ENCODE measurements at regions not wholly inside any gene's neighbourhood (a gene's known extent, or its start where the extent isn't known, plus 50 kb on each side); places are given as distances from the start of the nearest gene placed in this dataset.

DNA sequence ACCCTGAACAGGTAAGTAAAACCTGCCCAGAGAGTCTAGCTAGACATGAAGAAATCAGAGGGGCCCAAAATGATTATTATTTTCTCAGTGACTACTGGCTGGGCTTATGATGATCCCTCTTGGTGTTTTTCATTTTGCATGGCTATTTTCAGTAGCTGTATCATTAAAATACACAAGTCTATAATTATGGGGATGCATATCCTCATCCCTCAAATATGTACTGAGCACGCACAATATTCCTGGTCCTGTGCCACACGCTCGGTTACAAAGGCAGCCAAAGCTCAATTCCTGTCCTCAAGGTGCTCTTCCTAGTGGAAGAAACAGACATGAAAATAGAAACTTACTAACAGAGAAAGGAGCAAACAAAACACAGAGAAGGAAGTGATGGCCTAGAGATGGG, 180.0 kb downstream of the DAD1 start:
- no peak overlapping the region for H3K27ac Mint-ChIP-seq (ENCODE audit: unreplicated experiment)
- intact Hi-C loops (cut with micrococcal nuclease; ENCODE audit: unreplicated experiment), result no loop called here
- CTCF ChIA-PET, result no interaction called here

DNA sequence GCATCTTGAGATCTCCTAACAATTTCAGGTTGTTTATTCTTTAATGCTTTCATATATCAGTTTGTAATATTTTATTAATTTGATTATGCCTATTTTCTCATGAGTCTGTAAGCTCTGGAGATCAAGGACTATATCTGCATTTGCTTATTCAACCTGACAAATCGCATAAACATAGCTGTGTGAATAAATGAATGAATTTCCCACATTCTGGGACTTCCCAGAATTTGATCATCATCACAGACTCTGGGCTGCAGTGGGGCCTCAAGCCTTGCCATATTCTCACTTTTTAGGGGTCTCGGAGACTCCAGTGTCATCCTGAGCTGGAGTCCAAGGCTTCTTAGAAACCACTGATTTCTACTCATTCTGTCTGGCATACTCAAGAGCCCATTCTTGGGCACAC, 180.5 kb downstream of the DAD1 start:
- CTCF ChIA-PET, result no interaction called here
- TF ChIP-seq, protein P1, sequence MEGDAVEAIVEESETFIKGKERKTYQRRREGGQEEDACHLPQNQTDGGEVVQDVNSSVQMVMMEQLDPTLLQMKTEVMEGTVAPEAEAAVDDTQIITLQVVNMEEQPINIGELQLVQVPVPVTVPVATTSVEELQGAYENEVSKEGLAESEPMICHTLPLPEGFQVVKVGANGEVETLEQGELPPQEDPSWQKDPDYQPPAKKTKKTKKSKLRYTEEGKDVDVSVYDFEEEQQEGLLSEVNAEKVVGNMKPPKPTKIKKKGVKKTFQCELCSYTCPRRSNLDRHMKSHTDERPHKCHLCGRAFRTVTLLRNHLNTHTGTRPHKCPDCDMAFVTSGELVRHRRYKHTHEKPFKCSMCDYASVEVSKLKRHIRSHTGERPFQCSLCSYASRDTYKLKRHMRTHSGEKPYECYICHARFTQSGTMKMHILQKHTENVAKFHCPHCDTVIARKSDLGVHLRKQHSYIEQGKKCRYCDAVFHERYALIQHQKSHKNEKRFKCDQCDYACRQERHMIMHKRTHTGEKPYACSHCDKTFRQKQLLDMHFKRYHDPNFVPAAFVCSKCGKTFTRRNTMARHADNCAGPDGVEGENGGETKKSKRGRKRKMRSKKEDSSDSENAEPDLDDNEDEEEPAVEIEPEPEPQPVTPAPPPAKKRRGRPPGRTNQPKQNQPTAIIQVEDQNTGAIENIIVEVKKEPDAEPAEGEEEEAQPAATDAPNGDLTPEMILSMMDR (IDR thresholded peaks at IDR 0.05; ENCODE audit: unreplicated experiment), result no peak
- no peak overlapping the region for H3K4me3 Mint-ChIP-seq (ENCODE audit: low read depth, unreplicated experiment)
- peaks cover 8% of the 10 kb centered on the region for H3K4me1 Mint-ChIP-seq (ENCODE audit: low read depth, unreplicated experiment)
- intact Hi-C loops (cut with micrococcal nuclease; ENCODE audit: unreplicated experiment), result no loop called here
- H3K27ac Mint-ChIP-seq (ENCODE audit: unreplicated experiment), result no peak overlapping the region
- no TSS peak for BruUV-seq (replicated peaks)
- DNase-seq, result no peak
- no peaks in the 10 kb centered on the region for H3K36me3 Mint-ChIP-seq (ENCODE audit: insufficient read depth, unreplicated experiment)
- peaks cover 20% of the 10 kb centered on the region for H3K27me3 Mint-ChIP-seq (ENCODE audit: unreplicated experiment)
- H3K9me3 Mint-ChIP-seq (ENCODE audit: low read depth, unreplicated experiment), result no peaks in the 10 kb centered on the region

More for the DNA sequence above, 180.0 kb downstream of the DAD1 start:
- Mint-ChIP-seq H3K4me1 (ENCODE audit: low read depth, unreplicated experiment) (peaks cover 8% of the 10 kb centered on the region), H3K36me3 (ENCODE audit: insufficient read depth, unreplicated experiment) (no peaks in the 10 kb centered on the region), H3K9me3 (ENCODE audit: low read depth, unreplicated experiment) (no peaks in the 10 kb centered on the region), H3K27me3 (ENCODE audit: unreplicated experiment) (peaks cover 24% of the 10 kb centered on the region), H3K4me3 (ENCODE audit: low read depth, unreplicated experiment) (no peak overlapping the region)
- DNase-seq, result no peak
- TF ChIP-seq, protein P1 (IDR thresholded peaks at IDR 0.05; ENCODE audit: unreplicated experiment), result no peak
- BruUV-seq (replicated peaks), result no TSS peak

DNA sequence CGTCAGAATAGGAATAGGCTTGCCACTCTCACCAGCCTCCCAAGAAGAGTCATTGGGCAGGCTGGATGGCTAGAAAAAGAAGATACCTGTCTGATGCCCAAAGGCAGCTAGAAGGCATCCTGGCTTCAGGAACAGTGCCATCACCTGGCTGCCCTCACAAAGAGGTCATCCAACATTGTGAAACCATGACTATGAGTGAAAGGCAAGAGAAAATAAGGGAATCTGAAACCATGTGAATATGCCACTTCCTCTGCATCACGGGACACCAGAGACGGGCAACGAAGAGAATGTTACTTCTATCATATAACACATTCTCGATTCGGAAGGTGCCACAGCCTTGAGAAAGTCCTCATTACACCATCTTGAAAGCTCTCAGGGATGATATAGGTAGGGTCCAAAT, 182.0 kb downstream of the DAD1 start:
- intact Hi-C loops (cut with micrococcal nuclease; ENCODE audit: unreplicated experiment), result no loop called here
- Mint-ChIP-seq H3K9me3 (ENCODE audit: low read depth, unreplicated experiment) (no peaks in the 10 kb centered on the region), H3K4me3 (ENCODE audit: low read depth, unreplicated experiment) (no peak overlapping the region), H3K4me1 (ENCODE audit: low read depth, unreplicated experiment) (peaks cover 22% of the 10 kb centered on the region), H3K27ac (ENCODE audit: unreplicated experiment) (no peak overlapping the region), H3K27me3 (ENCODE audit: unreplicated experiment) (peaks cover 17% of the 10 kb centered on the region), H3K36me3 (ENCODE audit: insufficient read depth, unreplicated experiment) (no peaks in the 10 kb centered on the region)
- DNase-seq, result no peak
- CTCF ChIA-PET, result no interaction called here
- TF ChIP-seq, protein P1 (IDR thresholded peaks at IDR 0.05; ENCODE audit: unreplicated experiment), result no peak
- BruUV-seq (replicated peaks), result no TSS peak

DNA sequence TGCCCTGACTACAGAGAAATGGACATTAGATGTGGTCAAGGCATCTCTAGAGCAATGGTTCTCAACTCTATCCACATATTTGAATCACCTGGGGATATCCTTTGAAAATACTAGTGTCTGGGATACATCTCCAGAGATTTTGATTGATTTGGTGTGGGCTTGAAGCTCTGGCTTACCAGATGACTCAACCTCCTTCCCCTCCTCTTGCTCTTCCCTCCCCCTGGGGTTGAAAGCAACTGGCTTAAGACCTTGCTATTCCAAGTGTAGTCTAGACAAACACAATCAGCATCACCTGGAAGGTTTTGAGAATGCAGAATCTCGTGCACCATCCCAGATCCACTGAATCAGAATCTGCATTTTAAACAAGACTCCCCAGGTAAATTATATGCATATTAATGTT, 183.8 kb downstream of the DAD1 start:
- CTCF ChIA-PET, result no interaction called here
- no peaks in the 10 kb centered on the region for H3K9me3 Mint-ChIP-seq (ENCODE audit: low read depth, unreplicated experiment)
- H3K27me3 Mint-ChIP-seq (ENCODE audit: unreplicated experiment), result peaks cover 31% of the 10 kb centered on the region
- no peak for DNase-seq
- TF ChIP-seq, protein P1 (IDR thresholded peaks at IDR 0.05; ENCODE audit: unreplicated experiment), result no peak
- H3K36me3 Mint-ChIP-seq (ENCODE audit: insufficient read depth, unreplicated experiment), result no peaks in the 10 kb centered on the region
- peaks cover 22% of the 10 kb centered on the region for H3K4me1 Mint-ChIP-seq (ENCODE audit: low read depth, unreplicated experiment)
- BruUV-seq (replicated peaks), result no TSS peak
- H3K4me3 Mint-ChIP-seq (ENCODE audit: low read depth, unreplicated experiment), result no peak overlapping the region
- H3K27ac Mint-ChIP-seq (ENCODE audit: unreplicated experiment), result no peak overlapping the region
- intact Hi-C loops (cut with micrococcal nuclease; ENCODE audit: unreplicated experiment), result no loop called here

Data from Calu3 (cell line).